ENCODE measurements at regions not wholly inside any gene's neighbourhood (a gene's known extent, or its start where the extent isn't known, plus 50 kb on each side); places are given as distances from the start of the nearest gene placed in this dataset.

DNA sequence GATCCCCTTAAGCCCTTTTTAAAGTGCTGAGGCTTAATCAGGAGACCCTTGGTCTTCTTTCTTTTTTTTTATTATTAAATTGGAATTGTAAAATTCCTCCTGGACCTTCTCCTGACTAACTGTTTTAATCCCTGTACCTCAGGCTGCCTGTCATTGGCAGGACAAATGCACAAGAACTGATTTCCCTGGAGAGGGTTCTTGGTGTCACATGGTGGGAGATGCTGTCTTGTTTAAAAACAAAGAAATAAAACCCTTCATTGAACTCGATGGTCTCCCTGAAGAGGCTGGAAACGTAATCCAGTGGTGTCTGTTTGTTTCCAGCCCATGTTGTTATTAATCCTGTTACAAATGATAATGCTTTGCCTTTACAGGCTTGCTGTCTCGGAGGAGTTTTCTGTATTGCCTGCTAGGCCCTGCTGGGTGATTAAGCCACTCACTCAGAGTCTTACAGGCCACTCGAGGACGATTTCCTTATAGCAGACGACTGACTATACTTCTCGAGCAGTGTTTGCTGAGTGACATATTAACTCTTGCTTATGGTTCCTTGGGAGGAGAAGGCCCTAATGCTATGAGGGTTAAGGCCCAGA lies 100.5 kb upstream of the MGAT5 start:
- TF ChIP-seq, protein P1, sequence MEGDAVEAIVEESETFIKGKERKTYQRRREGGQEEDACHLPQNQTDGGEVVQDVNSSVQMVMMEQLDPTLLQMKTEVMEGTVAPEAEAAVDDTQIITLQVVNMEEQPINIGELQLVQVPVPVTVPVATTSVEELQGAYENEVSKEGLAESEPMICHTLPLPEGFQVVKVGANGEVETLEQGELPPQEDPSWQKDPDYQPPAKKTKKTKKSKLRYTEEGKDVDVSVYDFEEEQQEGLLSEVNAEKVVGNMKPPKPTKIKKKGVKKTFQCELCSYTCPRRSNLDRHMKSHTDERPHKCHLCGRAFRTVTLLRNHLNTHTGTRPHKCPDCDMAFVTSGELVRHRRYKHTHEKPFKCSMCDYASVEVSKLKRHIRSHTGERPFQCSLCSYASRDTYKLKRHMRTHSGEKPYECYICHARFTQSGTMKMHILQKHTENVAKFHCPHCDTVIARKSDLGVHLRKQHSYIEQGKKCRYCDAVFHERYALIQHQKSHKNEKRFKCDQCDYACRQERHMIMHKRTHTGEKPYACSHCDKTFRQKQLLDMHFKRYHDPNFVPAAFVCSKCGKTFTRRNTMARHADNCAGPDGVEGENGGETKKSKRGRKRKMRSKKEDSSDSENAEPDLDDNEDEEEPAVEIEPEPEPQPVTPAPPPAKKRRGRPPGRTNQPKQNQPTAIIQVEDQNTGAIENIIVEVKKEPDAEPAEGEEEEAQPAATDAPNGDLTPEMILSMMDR (IDR thresholded peaks at IDR 0.05; ENCODE audit: extremely low read depth, low read depth, low read length) = no peak
- peaks cover 11% of the 10 kb centered on the region for H3K79me2 ChIP-seq (ENCODE audit: insufficient read depth, low read length)
- H3K4me1 ChIP-seq (ENCODE audit: insufficient read depth, low read length) = no peaks in the 10 kb centered on the region
- peaks cover 4% of the 10 kb centered on the region for H4K20me1 ChIP-seq (ENCODE audit: insufficient read depth, low read length)
- H2AFZ ChIP-seq (ENCODE audit: low read length) = no peak overlapping the region
- DNase-seq (ENCODE audit: insufficient read length, low spot score, missing footprints) = no peak
- H3K27ac ChIP-seq (ENCODE audit: low read depth, low read length) = no peak overlapping the region
- no peaks in the 10 kb centered on the region for H3K27me3 ChIP-seq (ENCODE audit: insufficient read depth, low read length)
- H3K36me3 ChIP-seq (ENCODE audit: insufficient read depth, low read length) = no peaks in the 10 kb centered on the region
- no peak overlapping the region for H3K4me3 ChIP-seq (ENCODE audit: insufficient read depth, low read length)
- no peaks in the 10 kb centered on the region for H3K9me3 ChIP-seq (ENCODE audit: low read depth, low read length)
- no peak overlapping the region for H3K4me2 ChIP-seq (ENCODE audit: insufficient read depth, low read length)

DNA sequence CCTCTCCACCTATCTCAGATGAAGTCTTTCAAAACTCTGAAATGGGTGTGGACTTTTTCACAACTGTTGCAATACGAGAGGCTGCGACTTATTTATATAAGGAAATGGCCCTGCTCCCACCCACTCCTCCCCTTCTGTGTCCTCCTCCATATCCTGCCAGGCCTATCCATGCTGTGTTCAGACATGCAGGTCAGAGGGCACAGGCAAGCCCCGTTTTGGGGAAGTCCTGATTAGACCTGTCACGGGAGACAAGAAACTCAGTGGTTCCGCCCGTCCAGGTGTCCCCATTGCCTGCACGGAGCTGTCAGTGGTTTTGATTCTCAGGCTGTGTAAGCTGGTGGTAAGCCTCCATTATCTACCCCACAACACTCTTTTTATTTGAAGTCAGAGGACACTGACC lies 99.6 kb upstream of the MGAT5 start:
- DNase-seq (ENCODE audit: insufficient read length, low spot score, missing footprints) = no peak
- Histone ChIP-seq H3K27ac (ENCODE audit: low read depth, low read length) (no peak overlapping the region), H3K4me3 (ENCODE audit: insufficient read depth, low read length) (no peak overlapping the region), H3K27me3 (ENCODE audit: insufficient read depth, low read length) (no peaks in the 10 kb centered on the region), H3K79me2 (ENCODE audit: insufficient read depth, low read length) (peaks cover 14% of the 10 kb centered on the region), H3K9me3 (ENCODE audit: low read depth, low read length) (no peaks in the 10 kb centered on the region), H3K4me2 (ENCODE audit: insufficient read depth, low read length) (no peak overlapping the region), H4K20me1 (ENCODE audit: insufficient read depth, low read length) (peaks cover 7% of the 10 kb centered on the region), H3K4me1 (ENCODE audit: insufficient read depth, low read length) (no peaks in the 10 kb centered on the region), H2AFZ (ENCODE audit: low read length) (no peak overlapping the region), H3K36me3 (ENCODE audit: insufficient read depth, low read length) (no peaks in the 10 kb centered on the region)
- TF ChIP-seq, protein P1 (IDR thresholded peaks at IDR 0.05; ENCODE audit: extremely low read depth, low read depth, low read length) = no peak

GRCh38 chr2:134155134-134155533 lies 98.7 kb upstream of the MGAT5 start:
- H4K20me1 ChIP-seq (ENCODE audit: insufficient read depth, low read length) = peaks cover 9% of the 10 kb centered on the region
- no peak for DNase-seq (ENCODE audit: insufficient read length, low spot score, missing footprints)
- H3K4me2 ChIP-seq (ENCODE audit: insufficient read depth, low read length) = no peak overlapping the region
- peaks cover 20% of the 10 kb centered on the region for H3K79me2 ChIP-seq (ENCODE audit: insufficient read depth, low read length)
- no peaks in the 10 kb centered on the region for H3K4me1 ChIP-seq (ENCODE audit: insufficient read depth, low read length)
- H3K36me3 ChIP-seq (ENCODE audit: insufficient read depth, low read length) = no peaks in the 10 kb centered on the region
- H3K9me3 ChIP-seq (ENCODE audit: low read depth, low read length) = no peaks in the 10 kb centered on the region
- H3K27me3 ChIP-seq (ENCODE audit: insufficient read depth, low read length) = no peaks in the 10 kb centered on the region
- no peak overlapping the region for H2AFZ ChIP-seq (ENCODE audit: low read length)
- no peak overlapping the region for H3K27ac ChIP-seq (ENCODE audit: low read depth, low read length)
- no peak overlapping the region for H3K4me3 ChIP-seq (ENCODE audit: insufficient read depth, low read length)
- TF ChIP-seq, protein P1 (IDR thresholded peaks at IDR 0.05; ENCODE audit: extremely low read depth, low read depth, low read length) = no peak

GRCh38 chr2:134158295-134158694 lies 95.6 kb upstream of the MGAT5 start:
- peaks cover 23% of the 10 kb centered on the region for H4K20me1 ChIP-seq (ENCODE audit: insufficient read depth, low read length)

More at GRCh38 chr2:134158295-134158694, 95.6 kb upstream of the MGAT5 start:
- H3K9me3 ChIP-seq (ENCODE audit: low read depth, low read length) = no peaks in the 10 kb centered on the region
- no peaks in the 10 kb centered on the region for H3K27me3 ChIP-seq (ENCODE audit: insufficient read depth, low read length)
- no peak overlapping the region for H3K4me3 ChIP-seq (ENCODE audit: insufficient read depth, low read length)
- no peaks in the 10 kb centered on the region for H3K4me1 ChIP-seq (ENCODE audit: insufficient read depth, low read length)
- no peak overlapping the region for H3K4me2 ChIP-seq (ENCODE audit: insufficient read depth, low read length)
- no peak for DNase-seq (ENCODE audit: insufficient read length, low spot score, missing footprints)
- H3K36me3 ChIP-seq (ENCODE audit: insufficient read depth, low read length) = no peaks in the 10 kb centered on the region
- no peak overlapping the region for H3K27ac ChIP-seq (ENCODE audit: low read depth, low read length)
- H2AFZ ChIP-seq (ENCODE audit: low read length) = no peak overlapping the region
- peaks cover 46% of the 10 kb centered on the region for H3K79me2 ChIP-seq (ENCODE audit: insufficient read depth, low read length)
- TF ChIP-seq, protein P1 (IDR thresholded peaks at IDR 0.05; ENCODE audit: extremely low read depth, low read depth, low read length) = no peak
